IMR-90 (cell line): ENCODE measurements at regions not wholly inside any gene's neighbourhood (a gene's known extent, or its start where the extent isn't known, plus 50 kb on each side); places are given as distances from the start of the nearest gene placed in this dataset.

Experiments
- ATAC-seq: fragments of 200-7000 bp; cut with Tn5 transposase; 2 replicates; pipeline ENCODE4 v1.9.1; 2020; ENCODE audit warnings: low read depth, mild to moderate bottlenecking, moderate library complexity
- BruUV-seq: library from RNA; stranded (reverse); fragments of 400-500 nt; replicated peaks from 2 replicates; lab custom pipeline; 2021; lab: Mats Ljungman, UMichigan
- CTCF ChIA-PET: fragments of 300-600 bp; formaldehyde crosslinking; extraction: SDS; loops from one replicate; lab custom pipeline; 2021; ENCODE audit warnings: antibody characterized with exemption; lab: Yijun Ruan, JAX
- POLR2A ChIA-PET: fragments of 300-600 bp; sonication (Branson Sonifier 250); formaldehyde crosslinking; loops from one replicate; lab custom pipeline; 2022; ENCODE audit warnings: antibody characterized with exemption; ENCODE audit not compliant: unreplicated experiment; lab: Charles Lee
- DNase-seq: peaks from one replicate; pipeline ENCODE4 v3.0.0; 2013
- H2AFZ ChIP-seq: replicated peaks from 2 replicates; pipeline ENCODE3; 2013; ENCODE audit warnings: low read length, mild to moderate bottlenecking; ENCODE audit not compliant: poor library complexity
- H2AK5ac ChIP-seq: 2 replicates; pipeline ENCODE4 v1.6.1; 2013; ENCODE audit warnings: low read depth, low read length, inconsistent platforms
- H2AK9ac ChIP-seq: replicated peaks from 2 replicates; pipeline ENCODE3; 2013; ENCODE audit warnings: mild to moderate bottlenecking, low read depth, low read length, moderate library complexity; ENCODE audit not compliant: poor library complexity
- H2BK120ac ChIP-seq: 2 replicates; pipeline ENCODE4 v1.6.1; 2013; ENCODE audit warnings: low read depth, low read length, inconsistent platforms
- H2BK15ac ChIP-seq: 3 replicates; pipeline ENCODE4 v1.6.1; 2013; ENCODE audit warnings: low read depth, low read length, inconsistent platforms
- H2BK20ac ChIP-seq: 2 replicates; pipeline ENCODE4 v1.6.1; 2013; ENCODE audit warnings: low read depth, mild to moderate bottlenecking, inconsistent platforms, low read length, moderate library complexity
- H2BK5ac ChIP-seq: 2 replicates; pipeline ENCODE4 v1.6.1; 2013; ENCODE audit warnings: mild to moderate bottlenecking, low read depth, low read length, inconsistent platforms; ENCODE audit not compliant: poor library complexity, severe bottlenecking
- H3K14ac ChIP-seq: replicated peaks from 2 replicates; pipeline ENCODE4 v1.6.1; 2013; ENCODE audit warnings: low read depth, low read length, inconsistent platforms
- H3K18ac ChIP-seq: 2 replicates; pipeline ENCODE4 v1.6.1; 2013; ENCODE audit warnings: low read depth, low read length, control low read depth
- H3K23ac ChIP-seq: 2 replicates; pipeline ENCODE4 v1.6.1; 2013; ENCODE audit warnings: low read depth, low read length, inconsistent platforms
- H3K27ac ChIP-seq: 2 replicates; pipeline ENCODE4 v1.5.1; 2013; ENCODE audit warnings: mild to moderate bottlenecking, control low read depth, low read length; ENCODE audit not compliant: insufficient read depth
- H3K27me3 ChIP-seq: 2 replicates; pipeline ENCODE4 v1.6.1; 2013; ENCODE audit warnings: low read length; ENCODE audit not compliant: control insufficient read depth, insufficient read depth
- H3K36me3 ChIP-seq: 2 replicates; pipeline ENCODE4 v1.6.1; 2013; ENCODE audit warnings: low read length, mixed read lengths; ENCODE audit not compliant: control insufficient read depth, insufficient read depth
- H3K4ac ChIP-seq: 2 replicates; pipeline ENCODE4 v1.6.1; 2013; ENCODE audit warnings: low read depth, low read length, inconsistent platforms
- H3K4me1 ChIP-seq: 2 replicates; pipeline ENCODE4 v1.6.1; 2013; ENCODE audit warnings: low read length, mixed read lengths; ENCODE audit not compliant: control insufficient read depth, insufficient read depth
- H3K4me2 ChIP-seq: 2 replicates; pipeline ENCODE4 v1.6.1; 2013; ENCODE audit warnings: low read depth, mild to moderate bottlenecking, control low read depth, low read length, moderate library complexity
- H3K4me3 ChIP-seq: 2 replicates; pipeline ENCODE4 v1.5.1; 2013; ENCODE audit warnings: low read depth, mild to moderate bottlenecking, control low read depth, low read length, moderate library complexity; ENCODE audit not compliant: insufficient read depth
- H3K56ac ChIP-seq: 2 replicates; pipeline ENCODE4 v1.6.1; 2013; ENCODE audit warnings: low read length, inconsistent platforms; ENCODE audit not compliant: insufficient read depth; ENCODE audit errors: extremely low read depth
- H3K79me1 ChIP-seq, 2 experiments: 2 replicates each; pipeline ENCODE4 v1.6.1; 2013; ENCODE audit warnings: low read length in 2 of 2, inconsistent platforms in 1 of 2, low read depth in 1 of 2
- H3K9ac ChIP-seq: 2 replicates; pipeline ENCODE4 v1.6.1; 2013; ENCODE audit warnings: low read depth, low read length, control low read depth
- H3K9me1 ChIP-seq: 2 replicates; pipeline ENCODE4 v1.6.1; 2013; ENCODE audit warnings: low read length, inconsistent platforms; ENCODE audit not compliant: insufficient read depth
- H3K9me3 ChIP-seq: 2 replicates; pipeline ENCODE4 v1.6.1; 2013; ENCODE audit warnings: low read length; ENCODE audit not compliant: control insufficient read depth, insufficient read depth
- H4K20me1 ChIP-seq: 2 replicates; pipeline ENCODE4 v1.6.1; 2013; ENCODE audit warnings: low read length, inconsistent platforms; ENCODE audit not compliant: insufficient read depth
- H4K5ac ChIP-seq: 2 replicates; pipeline ENCODE4 v1.6.1; 2013; ENCODE audit warnings: mild to moderate bottlenecking, low read depth, low read length, control low read depth
- H4K8ac ChIP-seq, 2 experiments: 2 replicates each; pipeline ENCODE4 v1.6.1; 2013; ENCODE audit warnings: low read depth in 2 of 2, low read length in 2 of 2, control low read depth in 1 of 2, inconsistent platforms in 1 of 2
- H4K91ac ChIP-seq: 2 replicates; pipeline ENCODE4 v1.6.1; 2013; ENCODE audit warnings: low read depth, low read length, inconsistent platforms; ENCODE audit not compliant: insufficient read depth
- BHLHE40 ChIP-seq: fragments of 150-350 bp; IDR thresholded peaks from 2 replicates; pipeline ENCODE4 v1.6.1; 2016; ENCODE audit warnings: mild to moderate bottlenecking, low read depth, low read length
- CEBPB ChIP-seq: IDR thresholded peaks from 2 replicates; pipeline ENCODE4 v1.6.1; 2012; ENCODE audit warnings: low read depth, low read length, improper control_type of control experiment
- CHD1 ChIP-seq: IDR thresholded peaks from 2 replicates; pipeline ENCODE4 v1.6.1; 2012; ENCODE audit warnings: low read depth, low read length, improper control_type of control experiment
- FOS ChIP-seq: fragments of 150-350 bp; IDR thresholded peaks from 2 replicates; pipeline ENCODE4 v1.6.1; 2016; ENCODE audit warnings: low read depth, low read length
- MAFK ChIP-seq: IDR thresholded peaks from 2 replicates; pipeline ENCODE4 v1.6.1; 2012; ENCODE audit warnings: low read depth, low read length, improper control_type of control experiment
- MXI1 ChIP-seq: IDR thresholded peaks from 2 replicates; pipeline ENCODE4 v1.6.1; 2012; ENCODE audit warnings: low read depth, mild to moderate bottlenecking, low read length, moderate library complexity, borderline replicate concordance
- NFE2L2 ChIP-seq: fragments of 150-350 bp; IDR thresholded peaks from 2 replicates; pipeline ENCODE4 v1.6.1; 2016; ENCODE audit warnings: low read depth, mild to moderate bottlenecking, low read length
- POLR2A ChIP-seq: IDR thresholded peaks from 2 replicates; pipeline ENCODE4 v1.6.1; 2012; ENCODE audit warnings: mild to moderate bottlenecking, low read depth, low read length
- RAD21 ChIP-seq: IDR thresholded peaks from 2 replicates; pipeline ENCODE4 v1.6.1; 2012; ENCODE audit warnings: low read length, improper control_type of control experiment
- RCOR1 ChIP-seq: IDR thresholded peaks from 2 replicates; pipeline ENCODE4 v1.6.1; 2012; ENCODE audit warnings: mild to moderate bottlenecking, low read length, improper control_type of control experiment; ENCODE audit not compliant: insufficient replicate concordance
- SMC3 ChIP-seq: fragments of 150-350 bp; IDR thresholded peaks from 2 replicates; pipeline ENCODE4 v1.6.1; 2016; ENCODE audit warnings: low read depth, mild to moderate bottlenecking, antibody characterized with exemption, low read length, moderate library complexity
- WGBS, 2 experiments: methylation state at CpG; one replicate each; pipeline versions ENCODE4 v1.1.5 to v1.1.7; 2013; ENCODE audit warnings: missing lambda C conversion rate in 2 of 2; ENCODE audit not compliant: insufficient read length in 1 of 2; ENCODE audit errors: extremely low coverage in 2 of 2; 5-methylcytosine and 5-hydroxymethylcytosine counted together
- dilution Hi-C: fragments of 300-500 bp; cut with HindIII; formaldehyde crosslinking; loops from one replicate; pipeline ENCODE4 v1.14.3; 2018; ENCODE audit warnings: low sequenced_read_pairs; ENCODE audit not compliant: unreplicated experiment
- in situ Hi-C: fragments of 300-500 bp; cut with MboI; formaldehyde crosslinking; loops from 3 replicates; pipeline ENCODE4 v1.14.3; 2019; ENCODE audit warnings: low sequenced_read_pairs, inconsistent platforms, mixed read lengths
- intact Hi-C: fragments of 100-400 bp; cut with micrococcal nuclease; formaldehyde crosslinking; loops from 2 replicates; pipeline ENCODE4 v1.10.0; 2022
- TF ChIP-seq, protein P1 (sequence below): conservative IDR thresholded peaks from 2 replicates; pipeline ENCODE4 v1.5.1; 2012; ENCODE audit warnings: mild to moderate bottlenecking, low read depth, low read length, improper control_type of control experiment
- TF ChIP-seq, protein P2 (sequence below): fragments of 150-350 bp; IDR thresholded peaks from 2 replicates; pipeline ENCODE4 v1.6.1; 2017; ENCODE audit warnings: mild to moderate bottlenecking, antibody characterized with exemption, low read length, low read depth
- TF ChIP-seq, protein P3 (sequence below): fragments of 150-350 bp; IDR thresholded peaks from 2 replicates; pipeline ENCODE4 v1.6.1; 2016; ENCODE audit warnings: low read depth, mild to moderate bottlenecking, low read length, moderate library complexity, borderline replicate concordance

DNA sequence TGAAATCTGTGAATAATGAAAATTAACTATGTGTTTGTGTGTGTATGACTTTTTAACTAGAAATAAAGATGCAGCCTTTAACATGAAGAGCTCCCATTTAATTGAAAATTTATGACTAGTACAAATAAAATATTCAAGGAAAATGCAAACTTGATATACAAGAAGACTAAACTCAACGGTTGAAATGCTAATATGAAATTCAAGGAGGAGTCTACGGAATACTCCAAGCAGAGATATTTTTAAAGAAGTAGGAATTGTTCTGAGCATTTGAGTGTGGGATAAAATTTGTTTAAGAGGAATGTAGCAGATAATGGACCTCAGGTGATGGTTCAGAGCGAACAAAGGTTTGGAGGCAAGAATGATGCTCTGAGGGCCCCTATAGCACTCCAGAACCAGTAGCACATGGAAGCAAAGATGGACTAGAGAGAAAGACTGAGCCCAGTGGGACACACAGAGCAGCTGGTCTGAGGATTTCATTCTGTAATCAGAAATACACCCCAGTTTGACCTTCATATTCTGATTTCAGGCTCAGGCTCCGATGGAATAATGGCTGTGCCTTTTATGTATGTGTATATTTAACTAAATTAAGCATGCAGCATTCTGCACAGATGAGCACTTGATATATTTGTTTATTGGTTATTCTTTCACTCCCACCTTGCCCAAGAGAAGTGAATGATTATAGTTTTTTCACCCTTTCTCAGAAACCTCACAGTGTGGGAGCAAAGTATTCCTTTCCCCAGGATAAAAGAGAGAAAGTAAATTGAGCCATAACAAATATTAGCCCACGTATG, 227.1 kb downstream of the ZPLD1 start:
- Histone ChIP-seq H3K79me1 (no peaks in the 10 kb centered on the region), H3K27ac (no peak overlapping the region), H2AK5ac (no peak overlapping the region), H2AK9ac (no peak overlapping the region), H3K4ac (no peak overlapping the region), H4K8ac (no peak overlapping the region), H3K4me3 (no peak overlapping the region), H3K9ac (no peak overlapping the region), H3K14ac (no peak overlapping the region), H3K56ac (no peak overlapping the region), H2BK120ac (no peak overlapping the region), H2BK5ac (no peak overlapping the region), H4K91ac (no peak overlapping the region), H3K9me3 (no peaks in the 10 kb centered on the region), H3K23ac (no peak overlapping the region), H2AFZ (no peak overlapping the region), H2BK15ac (no peak overlapping the region), H3K9me1 (no peaks in the 10 kb centered on the region), H3K4me1 (no peaks in the 10 kb centered on the region), H4K5ac (no peak overlapping the region), H3K36me3 (no peaks in the 10 kb centered on the region), H4K20me1 (no peaks in the 10 kb centered on the region), H3K18ac (no peak overlapping the region), H3K4me2 (no peak overlapping the region), H2BK20ac (no peak overlapping the region), H3K27me3 (no peaks in the 10 kb centered on the region)
- ATAC-seq, result no peak
- CTCF ChIA-PET, result no interaction called here
- no TSS peak for BruUV-seq
- POLR2A ChIA-PET, result no interaction called here
- in situ Hi-C loops, result no loop called here
- WGBS, 2 experiments, result 57% methylated on average over 1 of the region's 5 CpGs; no CpG with 5 or more reads in 1 of the 2 experiments
- intact Hi-C loops, result no loop called here
- no peak for DNase-seq
- TF ChIP-seq RAD21 (no peak), FOS (no peak), RCOR1 (no peak), SMC3 (no peak), CHD1 (no peak), BHLHE40 (no peak), POLR2A (no peak), NFE2L2 (no peak), CEBPB (no peak), MXI1 (no peak), MAFK (no peak)
- TF ChIP-seq, protein P1, sequence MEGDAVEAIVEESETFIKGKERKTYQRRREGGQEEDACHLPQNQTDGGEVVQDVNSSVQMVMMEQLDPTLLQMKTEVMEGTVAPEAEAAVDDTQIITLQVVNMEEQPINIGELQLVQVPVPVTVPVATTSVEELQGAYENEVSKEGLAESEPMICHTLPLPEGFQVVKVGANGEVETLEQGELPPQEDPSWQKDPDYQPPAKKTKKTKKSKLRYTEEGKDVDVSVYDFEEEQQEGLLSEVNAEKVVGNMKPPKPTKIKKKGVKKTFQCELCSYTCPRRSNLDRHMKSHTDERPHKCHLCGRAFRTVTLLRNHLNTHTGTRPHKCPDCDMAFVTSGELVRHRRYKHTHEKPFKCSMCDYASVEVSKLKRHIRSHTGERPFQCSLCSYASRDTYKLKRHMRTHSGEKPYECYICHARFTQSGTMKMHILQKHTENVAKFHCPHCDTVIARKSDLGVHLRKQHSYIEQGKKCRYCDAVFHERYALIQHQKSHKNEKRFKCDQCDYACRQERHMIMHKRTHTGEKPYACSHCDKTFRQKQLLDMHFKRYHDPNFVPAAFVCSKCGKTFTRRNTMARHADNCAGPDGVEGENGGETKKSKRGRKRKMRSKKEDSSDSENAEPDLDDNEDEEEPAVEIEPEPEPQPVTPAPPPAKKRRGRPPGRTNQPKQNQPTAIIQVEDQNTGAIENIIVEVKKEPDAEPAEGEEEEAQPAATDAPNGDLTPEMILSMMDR, result no peak
- TF ChIP-seq, protein P2, sequence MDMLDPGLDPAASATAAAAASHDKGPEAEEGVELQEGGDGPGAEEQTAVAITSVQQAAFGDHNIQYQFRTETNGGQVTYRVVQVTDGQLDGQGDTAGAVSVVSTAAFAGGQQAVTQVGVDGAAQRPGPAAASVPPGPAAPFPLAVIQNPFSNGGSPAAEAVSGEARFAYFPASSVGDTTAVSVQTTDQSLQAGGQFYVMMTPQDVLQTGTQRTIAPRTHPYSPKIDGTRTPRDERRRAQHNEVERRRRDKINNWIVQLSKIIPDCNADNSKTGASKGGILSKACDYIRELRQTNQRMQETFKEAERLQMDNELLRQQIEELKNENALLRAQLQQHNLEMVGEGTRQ, result no peak
- TF ChIP-seq, protein P3, sequence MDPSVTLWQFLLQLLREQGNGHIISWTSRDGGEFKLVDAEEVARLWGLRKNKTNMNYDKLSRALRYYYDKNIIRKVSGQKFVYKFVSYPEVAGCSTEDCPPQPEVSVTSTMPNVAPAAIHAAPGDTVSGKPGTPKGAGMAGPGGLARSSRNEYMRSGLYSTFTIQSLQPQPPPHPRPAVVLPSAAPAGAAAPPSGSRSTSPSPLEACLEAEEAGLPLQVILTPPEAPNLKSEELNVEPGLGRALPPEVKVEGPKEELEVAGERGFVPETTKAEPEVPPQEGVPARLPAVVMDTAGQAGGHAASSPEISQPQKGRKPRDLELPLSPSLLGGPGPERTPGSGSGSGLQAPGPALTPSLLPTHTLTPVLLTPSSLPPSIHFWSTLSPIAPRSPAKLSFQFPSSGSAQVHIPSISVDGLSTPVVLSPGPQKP, result no peak
- dilution Hi-C loops, result no loop called here
